MM.1S (cell line): ENCODE measurements at regions not wholly inside any gene's neighbourhood (a gene's known extent, or its start where the extent isn't known, plus 50 kb on each side); places are given as distances from the start of the nearest gene placed in this dataset.

Source experiments
- EZH2 ChIP-seq: fragments of 300-600 bp; sonication (generic); optimal IDR thresholded peaks from 2 replicates; pipeline ENCODE3; 2017; ENCODE audit warnings: low read depth, mild to moderate bottlenecking, antibody characterized with exemption, low read length, mixed read lengths
- TF ChIP-seq, protein P1 (sequence below): fragments of 300-600 bp; sonication (generic); IDR thresholded peaks from 2 replicates; pipeline ENCODE4 v1.5.1; 2016; ENCODE audit warnings: antibody characterized with exemption, low read length, mixed read lengths

DNA sequence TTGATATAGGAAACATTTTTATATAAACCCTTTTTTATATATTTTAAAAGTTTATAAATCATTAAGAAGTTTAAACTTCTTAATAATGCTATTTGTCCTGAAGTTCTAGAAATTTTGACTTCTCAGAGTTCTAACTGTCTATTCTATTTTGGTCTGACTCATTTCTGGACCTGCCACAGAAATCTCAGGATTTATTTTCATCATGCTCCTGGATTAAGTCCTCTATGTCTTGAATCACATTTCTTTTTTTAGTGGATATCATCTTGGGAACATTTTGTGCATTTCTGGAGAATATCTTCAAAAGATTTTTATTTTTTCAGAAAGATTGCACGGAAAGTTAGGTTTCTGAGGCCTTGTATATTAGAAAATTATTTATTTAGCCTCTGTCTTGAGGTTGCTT, 289.1 kb downstream of the NDFIP2 start:
- TF ChIP-seq EZH2, result no peak
- TF ChIP-seq, protein P1, sequence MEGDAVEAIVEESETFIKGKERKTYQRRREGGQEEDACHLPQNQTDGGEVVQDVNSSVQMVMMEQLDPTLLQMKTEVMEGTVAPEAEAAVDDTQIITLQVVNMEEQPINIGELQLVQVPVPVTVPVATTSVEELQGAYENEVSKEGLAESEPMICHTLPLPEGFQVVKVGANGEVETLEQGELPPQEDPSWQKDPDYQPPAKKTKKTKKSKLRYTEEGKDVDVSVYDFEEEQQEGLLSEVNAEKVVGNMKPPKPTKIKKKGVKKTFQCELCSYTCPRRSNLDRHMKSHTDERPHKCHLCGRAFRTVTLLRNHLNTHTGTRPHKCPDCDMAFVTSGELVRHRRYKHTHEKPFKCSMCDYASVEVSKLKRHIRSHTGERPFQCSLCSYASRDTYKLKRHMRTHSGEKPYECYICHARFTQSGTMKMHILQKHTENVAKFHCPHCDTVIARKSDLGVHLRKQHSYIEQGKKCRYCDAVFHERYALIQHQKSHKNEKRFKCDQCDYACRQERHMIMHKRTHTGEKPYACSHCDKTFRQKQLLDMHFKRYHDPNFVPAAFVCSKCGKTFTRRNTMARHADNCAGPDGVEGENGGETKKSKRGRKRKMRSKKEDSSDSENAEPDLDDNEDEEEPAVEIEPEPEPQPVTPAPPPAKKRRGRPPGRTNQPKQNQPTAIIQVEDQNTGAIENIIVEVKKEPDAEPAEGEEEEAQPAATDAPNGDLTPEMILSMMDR, result no peak
